ENCODE measurements at regions not wholly inside any gene's neighbourhood (a gene's known extent, or its start where the extent isn't known, plus 50 kb on each side); places are given as distances from the start of the nearest gene placed in this dataset.

GRCh38 chr20:50343490-50344179 is 153.0 kb downstream of the CEBPB start:
- Histone ChIP-seq H3K36me3 (ENCODE audit: control insufficient read depth, insufficient read depth, low read length) (no peaks in the 10 kb centered on the region), H3K9me3 (ENCODE audit: control insufficient read depth, insufficient read depth, low read length) (no peaks in the 10 kb centered on the region), H3K27me3 (ENCODE audit: control insufficient read depth, insufficient read depth, low read length) (peaks cover 41% of the 10 kb centered on the region), H3K4me1 (ENCODE audit: control insufficient read depth, insufficient read depth, low read length) (peaks cover 58% of the 10 kb centered on the region), H3K4me3 (ENCODE audit: low read length) (no peak overlapping the region), H3K27ac (ENCODE audit: low read length) (no peak overlapping the region)
- intact Hi-C loops (cut with micrococcal nuclease) = loop anchor here (2.0 kb wide), 1 partner anchor 19 kb away; no protein-coding TSS in a partner anchor
- H3K4me1 Mint-ChIP-seq = peaks cover 31 to 41% of the 10 kb centered on the region in 2 donors
- peaks cover 14 to 49% of the 10 kb centered on the region in 2 donors for H3K27me3 Mint-ChIP-seq (ENCODE audit: low read depth in 2 of 2)
- H3K36me3 Mint-ChIP-seq = no peaks in the 10 kb centered on the region
- no peaks in the 10 kb centered on the region for H3K9me3 Mint-ChIP-seq
- WGBS (ENCODE audit: insufficient coverage) = 88% methylated on average over 25 of the region's 25 CpGs
- no peak for TF ChIP-seq CTCF (IDR thresholded peaks at IDR 0.05)
- no peak for DNase-seq
- ATAC-seq = no peak
- H3K4me3 Mint-ChIP-seq = no peak overlapping the region
- H3K27ac Mint-ChIP-seq = no peak overlapping the region

- Histone ChIP-seq H3K36me3 (ENCODE audit: control insufficient read depth, insufficient read depth, low read length) (no peaks in the 10 kb centered on the region), H3K27ac (ENCODE audit: low read length) (no peak overlapping the region), H3K27me3 (ENCODE audit: control insufficient read depth, insufficient read depth, low read length) (peaks cover 41% of the 10 kb centered on the region), H3K4me1 (ENCODE audit: control insufficient read depth, insufficient read depth, low read length) (peaks cover 58% of the 10 kb centered on the region), H3K4me3 (ENCODE audit: low read length) (no peak overlapping the region), H3K9me3 (ENCODE audit: control insufficient read depth, insufficient read depth, low read length) (no peaks in the 10 kb centered on the region)
- H3K27ac Mint-ChIP-seq = no peak overlapping the region
- intact Hi-C loops (cut with micrococcal nuclease) = no loop called here
- H3K4me3 Mint-ChIP-seq = no peak overlapping the region
- ATAC-seq (no peak), DNase-seq (no peak)
- H3K36me3 Mint-ChIP-seq = no peaks in the 10 kb centered on the region
- H3K27me3 Mint-ChIP-seq (ENCODE audit: low read depth in 2 of 2) = peaks cover 14 to 54% of the 10 kb centered on the region in 2 donors
- 95% methylated on average over 11 of the region's 11 CpGs for WGBS (ENCODE audit: insufficient coverage)
- H3K9me3 Mint-ChIP-seq = no peaks in the 10 kb centered on the region
- H3K4me1 Mint-ChIP-seq = peaks cover 28 to 39% of the 10 kb centered on the region in 2 donors
- no peak for TF ChIP-seq CTCF (IDR thresholded peaks at IDR 0.05)
Measured at GRCh38 chr20:50344232-50345071, 153.8 kb downstream of the CEBPB start.

- H3K36me3 Mint-ChIP-seq = no peaks in the 10 kb centered on the region
- DNase-seq (no peak), ATAC-seq (no peak)
- no peak for TF ChIP-seq CTCF (IDR thresholded peaks at IDR 0.05)
- intact Hi-C loops (cut with micrococcal nuclease) = no loop called here
- H3K4me3 ChIP-seq (ENCODE audit: low read length) = no peak overlapping the region
- H3K36me3 ChIP-seq (ENCODE audit: control insufficient read depth, insufficient read depth, low read length) = no peaks in the 10 kb centered on the region
- H3K9me3 ChIP-seq (ENCODE audit: control insufficient read depth, insufficient read depth, low read length) = no peaks in the 10 kb centered on the region
- 77% methylated on average over 6 of the region's 6 CpGs for WGBS (ENCODE audit: insufficient coverage)
- no peak overlapping the region for H3K4me3 Mint-ChIP-seq
- H3K27me3 ChIP-seq (ENCODE audit: control insufficient read depth, insufficient read depth, low read length) = peaks cover 41% of the 10 kb centered on the region
- peaks cover 14 to 52% of the 10 kb centered on the region in 2 donors for H3K27me3 Mint-ChIP-seq (ENCODE audit: low read depth in 2 of 2)
- H3K9me3 Mint-ChIP-seq = no peaks in the 10 kb centered on the region
- H3K4me1 Mint-ChIP-seq = peaks cover 27 to 37% of the 10 kb centered on the region in 2 donors
- H3K4me1 ChIP-seq (ENCODE audit: control insufficient read depth, insufficient read depth, low read length) = peaks cover 55% of the 10 kb centered on the region
- no peak overlapping the region for H3K27ac Mint-ChIP-seq
- H3K27ac ChIP-seq (ENCODE audit: low read length) = no peak overlapping the region
Measured at GRCh38 chr20:50345712-50346373, 155.2 kb downstream of the CEBPB start.
